ENCODE measurements at regions not wholly inside any gene's neighbourhood (a gene's known extent, or its start where the extent isn't known, plus 50 kb on each side); places are given as distances from the start of the nearest gene placed in this dataset.

DNA sequence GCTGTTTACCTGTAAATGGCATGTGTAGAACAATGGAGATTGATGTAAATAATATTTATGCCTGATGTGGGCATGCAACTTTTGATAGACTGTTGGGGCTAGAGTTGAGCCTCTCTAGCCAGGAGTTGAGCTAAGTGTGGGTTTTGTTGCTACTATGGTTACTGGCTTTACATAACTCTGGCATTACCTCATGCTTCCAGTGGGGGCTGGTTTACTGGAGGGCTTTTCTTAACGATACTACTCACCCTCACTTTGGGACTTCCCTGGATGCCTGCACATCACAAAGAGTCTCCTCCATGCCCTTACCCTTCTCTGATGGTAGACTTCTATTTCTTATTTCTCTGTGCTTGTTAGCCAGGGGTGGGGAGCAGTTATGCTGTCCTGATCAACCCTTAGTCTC, 524.6 kb upstream of the CDH4 start:
- no peak for DNase-seq (ENCODE audit: low read depth in 2 of 2, low spot score in 1 of 2)

DNA sequence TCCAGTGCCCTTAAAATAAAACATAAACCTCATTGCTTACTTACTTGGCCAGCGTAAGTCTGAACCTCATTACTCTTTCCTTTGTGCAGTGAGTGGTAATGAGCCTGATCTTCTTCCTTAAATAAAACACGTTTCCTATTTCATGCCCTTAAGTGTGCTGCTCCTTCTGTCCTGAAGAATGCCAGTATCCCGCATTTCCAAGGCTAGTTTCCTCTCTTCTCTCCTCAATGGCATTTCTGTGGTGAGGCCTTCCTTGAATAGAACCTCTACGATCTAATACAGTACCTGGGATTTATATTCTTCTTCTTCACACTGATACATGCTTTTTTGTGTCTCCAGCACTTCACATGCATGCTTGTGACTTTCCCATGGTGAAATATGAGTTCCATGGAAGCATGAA, 523.4 kb upstream of the CDH4 start:
- no peak for DNase-seq (ENCODE audit: low read depth in 2 of 2, low spot score in 1 of 2)

DNA sequence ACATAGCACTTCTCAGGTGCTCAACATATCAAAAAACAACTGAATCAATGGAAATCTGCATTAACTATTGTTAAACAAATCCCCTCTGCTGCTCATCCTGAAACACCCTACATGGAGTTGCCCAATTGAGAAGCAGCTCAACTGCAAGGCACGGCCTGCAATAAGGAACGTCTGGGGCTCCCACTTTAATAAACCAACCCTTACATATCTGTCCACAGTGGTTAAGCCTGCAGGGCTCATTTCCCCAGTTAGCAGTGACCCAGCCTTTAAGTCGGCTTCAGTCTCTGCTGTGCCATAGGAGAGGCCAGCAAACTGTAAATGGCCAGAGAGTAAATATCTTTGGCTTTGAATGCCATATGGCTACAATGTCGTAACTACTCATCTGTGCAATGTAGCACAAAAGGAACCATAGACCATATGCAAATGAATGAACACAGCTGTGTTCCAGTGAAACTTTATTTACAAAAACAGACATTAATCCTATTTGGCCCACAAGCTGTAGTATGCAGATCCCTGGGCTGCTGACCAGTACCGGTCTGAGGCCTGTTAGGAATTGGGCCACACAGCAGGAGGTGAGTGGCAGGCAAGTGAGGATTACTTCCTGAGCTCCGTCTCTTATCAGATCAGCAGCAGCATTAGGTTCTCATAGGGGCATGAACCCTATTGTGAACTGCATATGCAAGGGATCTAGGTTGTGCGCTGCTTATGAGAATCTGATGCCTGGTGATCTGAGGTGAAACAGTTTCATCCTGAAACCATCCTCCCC, 522.7 kb upstream of the CDH4 start:
- DNase-seq (ENCODE audit: low read depth in 2 of 2, low spot score in 1 of 2), result no peak

DNA sequence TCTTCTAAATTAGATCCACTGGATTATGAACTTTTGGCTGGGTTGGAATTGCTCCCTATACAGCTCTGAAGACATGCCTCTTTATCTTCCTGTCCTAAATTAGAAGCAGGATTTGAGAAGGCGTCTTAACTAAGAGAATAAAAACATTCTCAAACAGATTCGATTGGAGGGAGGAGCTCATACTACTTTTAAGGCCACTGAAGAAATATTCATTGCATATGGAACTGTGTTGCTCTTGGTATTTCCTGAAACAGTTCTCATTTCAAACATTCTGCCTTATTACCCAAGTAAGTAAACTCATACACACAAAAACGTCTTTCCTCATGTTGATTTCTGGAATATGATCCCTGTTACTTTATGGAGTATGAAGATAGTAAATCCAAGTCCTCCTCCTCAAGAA, 519.7 kb upstream of the CDH4 start:
- DNase-seq (ENCODE audit: low read depth in 2 of 2, low spot score in 1 of 2), result no peak

DNA sequence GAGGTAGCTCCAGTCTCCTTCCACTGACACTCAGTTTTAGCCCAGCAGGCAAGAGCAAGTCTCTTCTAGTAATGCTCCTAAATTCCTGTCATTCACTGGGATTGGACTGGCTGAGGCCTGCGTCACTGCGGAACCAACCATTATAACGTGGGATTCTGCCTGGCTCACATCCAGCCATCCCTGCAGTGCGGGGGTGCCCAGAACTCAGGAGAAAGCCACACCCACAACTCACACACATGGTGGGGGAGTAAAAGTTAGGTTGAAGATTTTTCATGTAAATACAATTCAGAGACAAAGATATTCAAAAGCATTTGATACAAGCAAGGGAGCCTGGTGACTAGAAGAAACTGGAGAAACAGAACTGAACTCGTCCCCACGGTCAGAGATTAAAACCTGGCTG, 504.0 kb upstream of the CDH4 start:
- no peak for DNase-seq (ENCODE audit: low read depth in 2 of 2, low spot score in 1 of 2)

DNA sequence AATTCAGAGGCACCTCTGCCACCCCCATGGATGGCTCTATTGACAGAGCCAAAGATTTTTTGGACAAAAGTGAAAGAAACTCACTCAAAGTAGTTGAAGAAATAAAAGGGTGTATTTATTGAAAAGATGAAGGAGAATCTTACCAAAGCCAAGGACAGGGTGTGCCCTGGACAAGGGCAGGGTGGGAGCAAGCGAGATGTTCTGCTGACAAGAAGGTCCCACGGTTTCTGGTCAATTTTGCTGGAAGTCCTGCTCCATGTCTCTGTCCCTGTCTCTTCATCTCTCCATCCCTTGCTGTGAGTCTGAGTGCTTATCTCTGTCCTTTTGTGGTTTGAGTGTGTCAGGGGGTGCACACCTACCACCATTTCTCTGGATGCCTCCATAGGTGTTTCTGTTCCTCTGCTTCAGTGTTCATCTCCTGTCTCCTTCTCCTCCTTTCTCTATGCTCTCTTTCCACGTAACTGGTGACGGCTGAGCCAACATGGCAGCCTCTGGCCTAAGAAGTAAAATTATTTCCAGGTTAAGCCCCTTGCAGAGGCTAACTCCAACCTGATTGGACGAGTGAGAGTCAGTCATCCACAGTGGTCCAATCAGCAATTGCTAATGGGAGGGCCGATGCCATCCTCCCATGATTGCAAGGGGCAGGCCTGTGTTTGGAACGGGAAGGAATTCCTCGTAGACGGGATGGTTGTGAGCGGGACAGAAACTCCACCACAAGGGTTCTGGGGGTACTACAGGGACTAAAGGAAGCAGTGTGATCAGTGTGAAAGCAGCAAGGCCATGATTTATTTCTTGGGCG, 502.1 kb upstream of the CDH4 start:
- DNase-seq (ENCODE audit: low read depth in 2 of 2, low spot score in 1 of 2), result no peak

DNA sequence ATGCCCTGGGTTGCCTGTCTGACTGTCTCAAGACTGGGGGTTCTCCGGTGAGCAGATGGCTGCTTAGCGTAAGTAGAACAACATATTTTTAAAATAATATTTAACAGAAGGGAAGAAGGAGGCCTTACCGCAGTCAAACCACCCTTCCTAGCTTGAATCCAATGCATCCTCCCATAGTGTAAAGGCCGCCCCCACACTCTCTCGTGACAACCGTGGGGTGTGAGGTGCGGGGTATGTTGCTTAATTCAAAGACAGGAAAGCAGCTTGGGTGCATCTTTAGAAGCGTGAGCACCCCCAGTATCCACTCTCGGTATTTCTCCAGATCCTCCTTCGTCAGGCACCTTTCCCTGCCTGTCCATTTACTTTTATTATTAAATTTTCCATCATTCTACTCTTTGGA, 501.2 kb upstream of the CDH4 start:
- no peak for DNase-seq (ENCODE audit: low read depth in 2 of 2, low spot score in 1 of 2)

DNA sequence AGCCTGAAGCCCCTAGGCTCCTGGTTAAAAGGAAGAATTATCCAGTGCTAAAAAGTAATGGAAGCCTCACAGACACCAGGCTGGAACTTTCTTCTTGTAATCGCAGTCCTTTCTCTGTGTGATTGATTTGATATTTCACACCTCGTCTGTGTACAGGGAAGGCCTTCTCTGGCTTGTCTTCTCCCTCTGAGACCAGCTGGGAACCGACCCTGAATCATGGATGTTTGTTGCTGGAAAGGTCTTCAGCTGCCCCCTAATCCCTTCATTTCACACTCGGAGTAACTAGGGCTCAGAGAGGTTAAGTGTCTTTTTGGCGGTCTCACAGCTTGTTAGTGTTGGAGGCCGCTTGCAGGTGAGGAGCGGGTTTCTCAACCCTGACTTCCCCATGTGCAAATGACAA, 500.2 kb upstream of the CDH4 start:
- DNase-seq (ENCODE audit: low read depth in 2 of 2, low spot score in 1 of 2), result no peak

DNA sequence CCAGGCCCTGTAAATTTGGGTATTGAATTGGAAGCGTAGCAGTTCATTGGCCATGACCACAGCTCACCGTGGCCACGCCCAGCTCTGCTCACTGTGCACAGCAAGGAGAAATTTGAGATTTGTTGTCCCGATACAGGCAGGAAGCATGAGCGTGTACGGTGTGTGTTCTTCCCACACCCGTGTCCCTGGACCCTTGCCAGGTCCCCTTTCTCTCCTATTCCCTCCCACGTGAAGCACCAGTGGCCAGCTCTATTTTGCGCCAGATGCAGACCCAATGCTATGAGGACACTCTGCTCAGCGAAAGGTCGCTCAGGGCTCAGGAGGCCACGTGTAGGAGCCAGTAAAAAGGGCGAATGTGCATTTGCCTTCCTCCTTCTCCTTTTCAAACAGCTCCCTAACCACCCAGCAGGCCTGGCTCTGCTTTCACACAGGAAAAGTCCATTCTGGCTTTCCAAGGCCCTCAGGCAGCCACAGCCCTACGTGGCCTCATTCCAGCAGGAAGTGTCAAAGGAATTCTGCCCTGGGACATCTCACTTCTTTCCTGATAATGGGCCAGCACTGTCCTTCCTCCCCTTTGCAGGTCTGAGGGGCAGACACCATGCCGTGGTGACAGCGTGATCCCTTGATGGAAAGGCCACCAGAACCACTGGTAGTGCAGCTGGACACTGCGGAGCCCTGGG, 499.2 kb upstream of the CDH4 start:
- no peak for DNase-seq (ENCODE audit: low read depth in 2 of 2, low spot score in 1 of 2)

DNA sequence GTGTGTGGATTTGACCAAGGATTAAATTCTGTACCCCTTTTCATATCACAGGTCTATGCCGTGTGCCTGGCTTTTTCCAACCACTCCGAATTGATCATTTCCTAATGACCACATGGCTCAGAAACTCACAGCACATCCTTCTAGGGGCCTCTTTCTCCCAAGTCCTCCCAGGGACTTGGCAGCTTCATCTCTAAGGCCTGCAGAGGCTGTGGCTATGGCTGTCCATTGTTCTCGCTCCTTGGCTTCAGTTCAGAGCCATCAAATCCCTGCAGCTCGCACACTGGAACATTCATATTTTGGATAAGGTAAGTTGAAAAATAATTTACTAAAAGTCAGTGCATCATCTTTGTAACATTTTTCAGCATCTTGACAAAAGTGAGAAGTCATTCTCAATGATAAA, 497.2 kb upstream of the CDH4 start:
- DNase-seq (ENCODE audit: low read depth in 2 of 2, low spot score in 1 of 2), result no peak

DNA sequence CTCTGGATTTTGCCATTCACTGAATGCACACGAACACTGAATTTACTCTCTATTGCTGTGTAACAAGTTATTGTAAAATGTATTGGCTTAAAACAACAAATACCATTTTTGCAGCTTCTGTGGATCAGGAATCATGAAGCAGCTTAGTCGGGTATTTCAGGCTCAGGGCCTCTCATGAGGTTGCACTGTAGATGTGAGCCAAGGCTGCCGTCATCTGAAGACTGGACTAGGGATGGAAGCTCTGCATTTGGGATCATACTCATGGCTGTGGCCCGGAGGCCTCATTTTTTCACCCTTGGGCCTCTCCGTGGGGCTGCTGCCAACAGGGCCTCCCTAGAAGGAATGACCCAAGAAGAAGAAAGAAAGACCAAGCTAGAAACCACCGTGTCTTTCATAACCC, 492.4 kb upstream of the CDH4 start:
- DNase-seq (ENCODE audit: low read depth in 2 of 2, low spot score in 1 of 2), result no peak

DNA sequence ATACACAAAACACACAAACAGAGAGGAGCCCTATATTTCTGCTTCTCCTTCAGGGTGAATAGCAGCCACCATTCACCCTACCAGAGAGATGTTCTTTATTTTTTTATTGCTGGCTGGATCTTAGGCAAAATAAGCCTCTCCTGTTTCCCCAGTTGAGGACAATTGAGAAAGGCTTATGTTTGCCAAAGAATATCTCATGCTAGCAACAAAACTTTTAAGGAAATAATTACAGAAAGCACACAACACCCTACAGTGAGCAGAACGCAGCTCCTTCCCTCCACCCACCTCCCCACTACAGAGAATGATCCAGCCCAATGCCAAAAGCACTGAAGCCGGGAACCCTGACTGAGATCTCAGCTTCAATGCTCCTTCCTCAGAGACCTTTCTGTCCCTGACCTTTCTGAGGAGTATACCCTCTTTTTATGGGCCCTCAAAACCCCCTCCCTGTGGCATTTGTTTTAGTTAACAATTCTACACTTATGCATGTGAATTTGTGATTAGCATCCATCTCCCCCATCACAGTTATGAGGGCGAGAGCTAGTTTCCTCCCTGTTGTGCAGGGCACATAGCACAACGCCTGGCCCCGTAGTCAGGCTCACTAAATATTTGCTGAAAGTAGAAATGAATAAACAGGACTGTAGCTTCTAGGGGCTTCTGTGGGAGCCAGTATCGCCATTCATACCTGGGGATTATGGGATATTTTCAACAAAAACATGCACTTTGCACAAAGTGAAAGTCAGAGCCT, 491.6 kb upstream of the CDH4 start:
- no peak for DNase-seq (ENCODE audit: low read depth in 2 of 2, low spot score in 1 of 2)

DNA sequence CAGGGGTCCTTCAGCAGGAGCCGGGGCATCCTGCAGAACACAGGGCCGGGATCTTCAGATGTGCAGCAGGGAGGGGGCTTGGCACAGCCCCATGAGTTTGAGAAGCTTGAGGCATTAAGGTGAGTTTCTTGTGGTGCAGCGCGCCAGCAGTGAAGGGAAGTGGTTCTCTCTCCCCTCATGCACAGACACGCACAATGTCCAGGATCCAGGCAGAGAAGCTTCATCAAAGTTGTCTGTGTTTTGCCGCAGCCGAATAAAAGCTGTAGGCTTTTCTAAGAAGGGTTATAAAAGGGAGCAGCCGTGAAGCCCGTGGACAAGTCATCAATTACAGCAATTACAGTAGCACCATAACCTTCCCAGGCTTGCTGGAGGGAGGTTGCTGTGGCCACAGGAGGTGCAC, 491.0 kb upstream of the CDH4 start:
- DNase-seq (ENCODE audit: low read depth in 2 of 2, low spot score in 1 of 2), result no peak

DNA sequence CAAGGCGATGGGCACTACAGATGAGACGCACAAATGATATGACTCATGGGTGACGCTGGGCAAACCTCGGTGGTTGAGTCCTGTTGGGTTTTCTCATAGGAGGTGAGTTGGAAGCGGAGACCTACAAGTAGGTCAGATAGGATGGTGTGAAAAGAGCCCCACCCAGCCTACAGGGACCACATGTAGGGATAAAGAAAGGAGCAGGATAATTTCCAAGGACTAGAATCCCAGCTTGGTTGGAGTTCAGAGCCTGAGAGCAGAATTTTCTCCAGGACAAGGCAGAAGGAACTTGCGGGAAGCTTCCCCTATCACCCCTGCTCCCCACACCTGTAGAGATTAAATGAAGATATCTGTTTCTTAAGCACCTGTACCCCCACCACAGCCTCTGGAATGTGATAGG, 489.7 kb upstream of the CDH4 start:
- DNase-seq (ENCODE audit: low read depth in 2 of 2, low spot score in 1 of 2), result no peak

DNA sequence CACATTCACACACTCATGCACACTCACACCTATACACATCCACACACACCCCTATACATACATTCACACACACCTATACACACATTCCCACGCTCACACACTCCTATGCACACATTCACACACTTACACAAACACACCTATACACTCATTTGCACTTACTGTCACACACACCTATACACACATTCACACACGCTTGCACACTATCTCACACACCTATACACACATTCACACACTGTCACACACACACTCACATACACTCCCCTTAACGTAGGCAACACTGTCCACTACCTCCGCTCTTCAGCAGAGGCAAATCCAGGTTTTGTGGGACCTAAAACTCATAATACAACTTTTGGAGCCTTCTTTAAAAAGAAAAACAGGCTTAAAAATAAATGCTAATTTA, 487.7 kb upstream of the CDH4 start:
- no peak for DNase-seq (ENCODE audit: low read depth in 2 of 2, low spot score in 1 of 2)

DNA sequence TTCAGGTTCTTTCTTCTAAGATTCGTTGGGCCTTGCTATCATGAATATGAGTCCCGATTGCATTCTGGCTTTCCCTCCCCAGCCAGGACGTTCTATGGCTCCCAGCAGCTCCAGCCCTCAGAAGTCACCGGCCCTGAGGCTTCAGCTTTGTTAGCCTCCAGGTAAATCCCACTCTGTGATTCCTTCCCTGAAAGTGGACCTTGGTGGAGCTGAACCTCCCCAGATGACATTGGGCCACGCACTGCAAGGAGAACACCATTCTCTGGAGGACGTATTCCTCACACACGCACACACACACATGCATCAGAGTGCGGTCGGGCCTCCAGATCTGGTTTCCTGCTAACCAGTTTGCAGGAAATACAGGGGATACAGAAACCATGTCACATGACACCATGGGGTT, 487.3 kb upstream of the CDH4 start:
- no peak for DNase-seq (ENCODE audit: low read depth in 2 of 2, low spot score in 1 of 2)

DNA sequence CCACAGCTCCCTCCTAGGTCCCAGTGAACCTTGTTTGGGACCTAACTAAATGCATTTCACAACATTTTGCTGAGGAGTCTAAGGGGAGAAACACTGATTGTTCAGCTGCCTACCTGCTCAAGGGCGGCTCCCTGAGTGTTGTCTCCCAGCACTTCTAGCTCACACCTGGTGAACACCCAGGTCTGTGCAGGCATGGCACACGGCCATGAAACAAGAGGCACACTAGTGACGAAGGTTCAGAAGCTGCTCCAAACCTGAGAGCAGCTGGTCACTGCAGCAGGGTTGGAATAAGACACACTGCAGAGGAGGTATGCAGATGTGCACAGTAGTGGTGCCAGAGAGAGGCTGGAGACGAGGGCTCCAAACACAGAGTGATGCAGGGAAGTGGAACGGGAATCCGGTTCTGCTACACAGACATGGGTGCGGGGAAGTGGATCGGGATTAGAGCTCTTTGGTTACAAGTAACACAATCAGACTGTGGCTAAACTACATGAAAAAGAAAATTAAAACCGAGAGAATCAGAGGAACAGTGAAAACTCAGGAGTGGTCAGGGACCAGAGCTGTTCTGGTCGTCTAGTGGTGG, 486.1 kb upstream of the CDH4 start:
- DNase-seq (ENCODE audit: low read depth in 2 of 2, low spot score in 1 of 2), result no peak

DNA sequence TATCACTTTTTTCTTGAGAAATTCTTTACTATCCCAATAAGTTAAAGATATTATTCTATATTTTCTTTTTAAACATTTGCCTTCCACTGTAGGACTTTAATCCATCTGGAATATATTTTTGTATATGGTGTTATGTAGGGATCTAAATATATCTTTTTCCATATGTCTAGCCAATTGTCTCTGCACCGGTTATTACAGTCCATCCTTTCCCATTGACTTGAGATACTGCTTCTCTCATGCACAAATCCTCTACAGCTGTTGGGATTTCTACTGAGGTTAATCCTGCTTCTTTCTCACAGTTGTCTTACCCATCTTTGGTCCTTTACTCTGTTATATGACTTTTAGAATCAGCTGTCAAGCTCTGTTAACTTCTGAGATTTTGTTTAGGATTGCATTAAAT, 483.8 kb upstream of the CDH4 start:
- no peak for DNase-seq (ENCODE audit: low read depth in 2 of 2, low spot score in 1 of 2)

DNA sequence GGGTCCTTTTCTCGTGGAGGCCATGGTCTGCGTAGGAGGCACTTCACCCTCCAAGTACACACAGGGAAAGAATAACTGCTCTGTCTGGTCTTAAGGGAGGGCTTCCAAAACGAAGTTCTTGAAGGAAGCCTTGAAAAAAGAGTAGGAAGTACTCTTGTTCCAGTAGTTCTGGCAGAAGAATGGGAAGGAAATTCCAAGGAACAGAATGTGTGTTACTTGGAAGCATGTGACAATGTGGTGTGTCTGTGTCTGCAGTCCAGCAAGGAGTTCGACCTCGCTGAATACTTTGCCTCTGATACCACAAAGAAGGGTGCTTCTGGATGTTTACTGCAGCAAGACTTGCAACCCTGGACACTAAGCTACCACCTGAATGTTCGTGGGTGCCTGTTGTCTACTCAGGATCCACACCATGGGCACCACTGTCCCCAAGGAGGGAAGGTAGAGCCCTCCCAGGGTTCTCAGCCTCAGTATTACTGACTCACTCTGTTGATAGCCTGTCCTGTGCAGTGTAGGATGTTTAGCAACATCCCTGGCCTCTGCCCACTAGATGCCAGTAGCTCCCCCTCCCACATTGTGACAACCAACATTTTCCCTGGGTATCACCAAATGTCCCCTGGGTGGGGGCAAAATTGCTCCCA, 471.6 kb upstream of the CDH4 start:
- no peak for DNase-seq (ENCODE audit: low read depth in 2 of 2, low spot score in 1 of 2)

DNA sequence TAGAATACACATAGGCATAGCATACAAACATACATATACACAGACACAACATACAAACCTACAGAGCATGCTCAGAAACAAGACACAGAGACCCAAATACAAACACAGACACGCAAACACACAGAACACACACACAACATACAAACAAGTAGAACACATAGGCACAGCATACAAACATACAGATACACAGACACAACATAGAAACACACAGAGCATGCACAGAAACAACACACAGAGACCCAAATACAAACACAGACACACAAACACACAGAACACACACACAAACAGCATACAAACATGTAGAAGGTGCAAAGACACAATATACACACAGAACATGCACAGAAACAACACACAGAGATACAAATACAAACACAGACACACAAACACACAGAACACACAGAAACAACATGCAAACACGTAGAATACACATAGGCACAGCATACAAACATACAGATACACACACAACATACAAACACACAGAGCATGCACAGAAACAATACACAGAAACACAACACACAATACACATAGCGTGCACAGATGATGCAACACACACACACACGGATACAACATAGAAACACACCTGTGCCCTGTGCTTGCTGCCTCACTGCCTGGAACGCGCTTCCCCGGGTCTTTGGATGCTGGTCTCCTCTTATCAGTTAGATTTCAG, 469.0 kb upstream of the CDH4 start:
- DNase-seq (ENCODE audit: low read depth in 2 of 2, low spot score in 1 of 2), result no peak
